Stomach smooth muscle (tissue), 2 donors: ENCODE measurements at regions not wholly inside any gene's neighbourhood (a gene's known extent, or its start where the extent isn't known, plus 50 kb on each side); places are given as distances from the start of the nearest gene placed in this dataset.

ENCODE experiments used
- H3K27ac ChIP-seq: one replicate; pipeline ENCODE4 v1.7.0; 2013; ENCODE audit warnings: mild to moderate bottlenecking, low read length, inconsistent platforms
- H3K27me3 ChIP-seq, 2 donors: one replicate each; pipeline ENCODE4 v1.7.0; 2013; ENCODE audit warnings: low read length in 2 of 2; ENCODE audit not compliant: insufficient read depth in 2 of 2, control insufficient read depth in 1 of 2
- H3K36me3 ChIP-seq, 2 donors: one replicate each; pipeline ENCODE4 v1.7.0; 2013; ENCODE audit warnings: low read length in 2 of 2; ENCODE audit not compliant: control insufficient read depth in 2 of 2, insufficient read depth in 2 of 2
- H3K4me1 ChIP-seq: one replicate; pipeline ENCODE4 v1.7.0; 2013; ENCODE audit warnings: low read length; ENCODE audit not compliant: control insufficient read depth, insufficient read depth
- H3K4me3 ChIP-seq, 2 donors: one replicate each; pipeline ENCODE4 v1.7.0; 2013; ENCODE audit warnings: low read length in 2 of 2
- H3K9ac ChIP-seq, 2 donors: one replicate each; pipeline ENCODE4 v1.7.0; 2013; ENCODE audit warnings: low read length in 2 of 2, mild to moderate bottlenecking in 1 of 2
- H3K9me3 ChIP-seq, 2 donors: one replicate each; pipeline ENCODE4 v1.7.0; 2013; ENCODE audit warnings: low read length in 2 of 2; ENCODE audit not compliant: control insufficient read depth in 2 of 2
- donor health status: healthy.
- donor health status: Pancreatic carcinoma.

GRCh38 chr5:62689599-62690368 lies 111.2 kb downstream of the LRRC70 start:
- H3K4me1 ChIP-seq, result no peaks in the 10 kb centered on the region
- no peak overlapping the region for H3K9ac ChIP-seq
- no peaks in the 10 kb centered on the region for H3K36me3 ChIP-seq
- H3K9me3 ChIP-seq, result no peaks in the 10 kb centered on the region
- no peaks in the 10 kb centered on the region for H3K27me3 ChIP-seq
- no peak overlapping the region for H3K4me3 ChIP-seq
- no peak overlapping the region for H3K27ac ChIP-seq

- H3K4me3 ChIP-seq, result no peak overlapping the region
- H3K27ac ChIP-seq, result no peak overlapping the region
These were observed 108.1 kb downstream of the LRRC70 start for GRCh38 chr5:62686692-62687091.

GRCh38 chr5:62685221-62685620 lies 106.6 kb downstream of the LRRC70 start:
- H3K36me3 ChIP-seq, result no peaks in the 10 kb centered on the region

More at GRCh38 chr5:62686692-62687091, 108.1 kb downstream of the LRRC70 start:
- Histone ChIP-seq H3K4me1 (no peaks in the 10 kb centered on the region), H3K36me3 (no peaks in the 10 kb centered on the region), H3K27me3 (no peaks in the 10 kb centered on the region), H3K9me3 (no peaks in the 10 kb centered on the region), H3K9ac (no peak overlapping the region)

DNA sequence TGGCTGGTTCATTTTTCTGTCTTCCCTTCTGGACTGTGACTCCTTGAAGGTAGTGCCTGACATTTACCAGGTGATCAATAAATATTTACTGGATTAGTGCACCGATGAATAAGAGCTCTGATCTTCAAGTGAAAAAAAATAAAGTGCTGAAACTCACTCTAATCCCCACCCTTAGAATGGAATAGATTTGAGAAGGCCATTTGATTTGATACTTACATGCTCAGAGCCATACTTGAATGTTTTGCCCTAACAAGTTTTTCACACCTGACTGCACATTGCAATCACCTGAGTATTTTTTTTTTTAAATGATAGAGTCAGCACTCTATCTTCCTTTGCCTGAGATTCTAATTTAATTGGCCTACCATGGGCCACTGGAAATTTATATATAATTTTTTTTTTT lies 105.7 kb downstream of the LRRC70 start:
- Histone ChIP-seq H3K4me3 (no peak overlapping the region), H3K27me3 (no peaks in the 10 kb centered on the region), H3K9me3 (peaks cover 0 to 6% of the 10 kb centered on the region in 2 donors), H3K27ac (no peak overlapping the region), H3K9ac (no peak overlapping the region), H3K4me1 (no peaks in the 10 kb centered on the region), H3K36me3 (no peaks in the 10 kb centered on the region)

More at GRCh38 chr5:62685221-62685620, 106.6 kb downstream of the LRRC70 start:
- Histone ChIP-seq H3K9me3 (no peaks in the 10 kb centered on the region), H3K27ac (no peak overlapping the region), H3K27me3 (no peaks in the 10 kb centered on the region), H3K9ac (no peak overlapping the region), H3K4me3 (no peak overlapping the region), H3K4me1 (no peaks in the 10 kb centered on the region)

DNA sequence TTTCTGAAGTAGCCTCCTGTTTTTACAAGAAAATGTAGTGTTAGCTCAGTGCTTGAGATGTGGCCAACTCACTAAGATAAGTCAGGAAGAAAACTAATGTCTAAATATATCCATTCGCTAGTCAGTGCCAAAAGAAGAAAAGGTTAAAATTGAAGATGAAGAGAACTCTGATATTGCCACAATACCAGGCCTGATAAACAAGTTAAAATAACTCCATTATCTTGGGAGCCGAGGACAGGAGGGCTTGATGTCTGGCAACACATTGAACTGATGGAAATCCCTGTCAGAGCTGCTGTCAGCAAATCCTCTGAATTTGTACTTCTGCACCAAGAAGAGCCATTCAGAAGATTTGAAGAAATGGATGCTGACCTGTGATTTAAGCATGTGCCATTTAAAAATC lies 103.4 kb downstream of the LRRC70 start:
- no peak overlapping the region for H3K9ac ChIP-seq
- no peak overlapping the region for H3K27ac ChIP-seq
- no peaks in the 10 kb centered on the region for H3K4me1 ChIP-seq
- H3K9me3 ChIP-seq, result peaks cover 0 to 11% of the 10 kb centered on the region in 2 donors
- no peak overlapping the region for H3K4me3 ChIP-seq
- no peaks in the 10 kb centered on the region for H3K27me3 ChIP-seq
- no peaks in the 10 kb centered on the region for H3K36me3 ChIP-seq

DNA sequence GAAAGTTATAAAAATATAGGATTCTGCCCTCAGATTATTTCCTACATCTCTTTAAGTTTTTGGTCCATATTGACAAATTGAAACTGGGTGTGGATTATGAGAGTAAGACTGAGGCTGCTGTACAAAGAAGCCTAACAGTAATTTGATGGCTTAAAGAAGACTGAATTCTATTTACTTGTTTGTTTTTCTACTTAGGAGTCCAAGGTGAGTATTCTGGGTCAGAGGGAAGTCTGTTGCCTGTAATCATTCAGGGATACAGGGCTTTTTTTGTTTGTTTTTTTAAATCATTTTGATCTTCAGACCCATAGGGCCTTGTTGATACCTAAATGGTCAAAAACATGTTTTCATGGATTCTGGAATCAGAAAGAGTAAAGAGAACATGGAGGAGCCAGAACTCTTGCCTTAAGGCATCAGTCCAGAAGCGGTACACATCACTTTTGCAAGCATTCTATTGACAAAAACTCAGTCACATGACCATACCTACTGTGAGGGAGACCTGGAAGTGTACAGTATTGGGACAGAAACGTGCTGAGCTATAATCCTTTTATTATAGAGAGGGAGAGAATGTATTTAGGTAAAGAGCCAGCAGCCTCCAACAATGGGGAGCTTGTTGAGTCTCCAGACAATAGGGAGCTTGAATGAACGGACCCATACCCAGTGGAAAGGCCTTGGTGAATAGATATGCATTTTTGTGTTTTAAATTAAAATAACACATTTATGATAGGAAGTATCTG lies 102.7 kb downstream of the LRRC70 start:
- no peak overlapping the region for H3K27ac ChIP-seq
- no peak overlapping the region for H3K4me3 ChIP-seq
- H3K4me1 ChIP-seq, result no peaks in the 10 kb centered on the region
- H3K36me3 ChIP-seq, result no peaks in the 10 kb centered on the region
- no peak overlapping the region for H3K9ac ChIP-seq
- H3K27me3 ChIP-seq, result no peaks in the 10 kb centered on the region
- peaks cover 0 to 11% of the 10 kb centered on the region in 2 donors for H3K9me3 ChIP-seq

- H3K27me3 ChIP-seq, result no peaks in the 10 kb centered on the region
- H3K4me3 ChIP-seq, result no peak overlapping the region
- H3K9ac ChIP-seq, result no peak overlapping the region
- H3K27ac ChIP-seq, result no peak overlapping the region
- H3K9me3 ChIP-seq, result peaks cover 0 to 11% of the 10 kb centered on the region in 2 donors
- no peaks in the 10 kb centered on the region for H3K4me1 ChIP-seq
- H3K36me3 ChIP-seq, result no peaks in the 10 kb centered on the region
These were observed 101.5 kb downstream of the LRRC70 start for GRCh38 chr5:62680121-62680520.
